Activated T-helper 1 cell treated with anti-CD3 and anti-CD28 coated beads, Interleukin-12 subunit alpha, Interleukin-12 subunit beta, Interleukin-2, Interleukin-4 antibody, amounts not matched to agents 30 ng/mL and 10 ng/mL and 1 ng/mL, durations not matched to agents 14 hours and 24 hours and 36 hours (primary cell): ENCODE measurements at regions not wholly inside any gene's neighbourhood (a gene's known extent, or its start where the extent isn't known, plus 50 kb on each side); places are given as distances from the start of the nearest gene placed in this dataset.

ENCODE experiments used
- DNase-seq: peaks from one replicate; pipeline ENCODE4 v3.0.0; 2021; ENCODE audit warnings: low spot score
- H3K27ac Mint-ChIP-seq: one replicate; pipeline ENCODE4 v1.8.0; 2021; ENCODE audit warnings: mild to moderate bottlenecking, mixed read lengths
- H3K27me3 Mint-ChIP-seq: one replicate; pipeline ENCODE4 v1.8.0; 2022; ENCODE audit warnings: mild to moderate bottlenecking, moderate library complexity, mixed read lengths; ENCODE audit not compliant: insufficient read depth
- H3K36me3 Mint-ChIP-seq: one replicate; pipeline ENCODE4 v1.8.0; 2021; ENCODE audit warnings: low read depth, mixed read lengths
- H3K4me1 Mint-ChIP-seq: one replicate; pipeline ENCODE4 v1.8.0; 2021; ENCODE audit warnings: low read depth, mixed read lengths
- H3K4me3 Mint-ChIP-seq: one replicate; pipeline ENCODE4 v1.8.0; 2021; ENCODE audit warnings: mild to moderate bottlenecking, moderate library complexity, mixed read lengths
- H3K9me3 Mint-ChIP-seq: one replicate; pipeline ENCODE4 v1.8.0; 2021; ENCODE audit warnings: mixed read lengths
- intact Hi-C: fragments of 100-400 bp; cut with micrococcal nuclease; formaldehyde crosslinking; loops from one replicate; pipeline ENCODE4 v1.15.1; 2024

GRCh38 chr21:38983560-38983959, 177.8 kb downstream of the ETS2 start:
- H3K4me1 Mint-ChIP-seq: peaks cover 53% of the 10 kb centered on the region
- peaks cover 10% of the 10 kb centered on the region for H3K27me3 Mint-ChIP-seq
- intact Hi-C loops: loop anchor here (10.0 kb wide), 2 partner anchors 149 to 201 kb away; partner anchors contain the start of gene PSMG1
- H3K36me3 Mint-ChIP-seq: peaks cover 5% of the 10 kb centered on the region
- peaks cover 6% of the 10 kb centered on the region for H3K9me3 Mint-ChIP-seq
- H3K27ac Mint-ChIP-seq: peak overlapping the region; percentile 40
- H3K4me3 Mint-ChIP-seq: no peak overlapping the region
- no peak for DNase-seq

GRCh38 chr21:38982804-38983203, 177.1 kb downstream of the ETS2 start:
- H3K4me1 Mint-ChIP-seq: peaks cover 53% of the 10 kb centered on the region

GRCh38 chr21:38982096-38982495, 176.4 kb downstream of the ETS2 start:
- Mint-ChIP-seq H3K4me3 (no peak overlapping the region), H3K9me3 (peaks cover 6% of the 10 kb centered on the region), H3K27me3 (peaks cover 4% of the 10 kb centered on the region), H3K4me1 (peaks cover 54% of the 10 kb centered on the region), H3K27ac (no peak overlapping the region), H3K36me3 (peaks cover 5% of the 10 kb centered on the region)
- DNase-seq: no peak
- intact Hi-C loops: loop anchor here (10.0 kb wide), 2 partner anchors 147 to 203 kb away; partner anchors contain the start of gene PSMG1

More at GRCh38 chr21:38982804-38983203, 177.1 kb downstream of the ETS2 start:
- H3K27me3 Mint-ChIP-seq: peaks cover 4% of the 10 kb centered on the region
- DNase-seq: no peak
- intact Hi-C loops: loop anchor here (10.0 kb wide), 2 partner anchors 148 to 202 kb away; partner anchors contain the start of gene PSMG1
- no peak overlapping the region for H3K4me3 Mint-ChIP-seq
- H3K27ac Mint-ChIP-seq: no peak overlapping the region
- H3K36me3 Mint-ChIP-seq: peaks cover 5% of the 10 kb centered on the region
- H3K9me3 Mint-ChIP-seq: peaks cover 6% of the 10 kb centered on the region

GRCh38 chr21:38980416-38981313, 174.9 kb downstream of the ETS2 start:
- H3K4me1 Mint-ChIP-seq: peaks cover 54% of the 10 kb centered on the region
- peaks cover 6% of the 10 kb centered on the region for H3K9me3 Mint-ChIP-seq
- H3K27ac Mint-ChIP-seq: no peak overlapping the region
- no peak overlapping the region for H3K4me3 Mint-ChIP-seq
- intact Hi-C loops: loop anchor here (10.0 kb wide), 2 partner anchors 146 to 204 kb away; partner anchors contain the start of gene PSMG1
- DNase-seq: no peak
- H3K27me3 Mint-ChIP-seq: peaks cover 4% of the 10 kb centered on the region
- peaks cover 3% of the 10 kb centered on the region for H3K36me3 Mint-ChIP-seq

GRCh38 chr21:38979271-38980121, 173.8 kb downstream of the ETS2 start:
- Mint-ChIP-seq H3K4me1 (peaks cover 43% of the 10 kb centered on the region), H3K36me3 (peaks cover 3% of the 10 kb centered on the region), H3K9me3 (peaks cover 6% of the 10 kb centered on the region), H3K27ac (peak overlapping the region; percentile 55), H3K27me3 (peaks cover 4% of the 10 kb centered on the region), H3K4me3 (no peak overlapping the region)
- intact Hi-C loops: loop anchor here (1.0 to 10.0 kb wide), 4 partner anchors 20 to 205 kb away; partner anchors contain the start of gene PSMG1
- DNase-seq: no peak

- intact Hi-C loops: no loop called here
- H3K27me3 Mint-ChIP-seq: peaks cover 4% of the 10 kb centered on the region
- H3K9me3 Mint-ChIP-seq: no peaks in the 10 kb centered on the region
- peaks cover 32% of the 10 kb centered on the region for H3K4me1 Mint-ChIP-seq
- no peak overlapping the region for H3K4me3 Mint-ChIP-seq
- no peak overlapping the region for H3K27ac Mint-ChIP-seq
- H3K36me3 Mint-ChIP-seq: peaks cover 3% of the 10 kb centered on the region
- DNase-seq: no peak
Measured at GRCh38 chr21:38976900-38977299, 171.2 kb downstream of the ETS2 start.

GRCh38 chr21:38973552-38973951, 167.8 kb downstream of the ETS2 start:
- intact Hi-C loops: no loop called here
- H3K9me3 Mint-ChIP-seq: no peaks in the 10 kb centered on the region
- H3K4me3 Mint-ChIP-seq: no peak overlapping the region
- H3K36me3 Mint-ChIP-seq: no peaks in the 10 kb centered on the region
- H3K27ac Mint-ChIP-seq: no peak overlapping the region
- no peaks in the 10 kb centered on the region for H3K27me3 Mint-ChIP-seq
- DNase-seq: no peak
- peaks cover 12% of the 10 kb centered on the region for H3K4me1 Mint-ChIP-seq

- no peaks in the 10 kb centered on the region for H3K36me3 Mint-ChIP-seq
- H3K27me3 Mint-ChIP-seq: no peaks in the 10 kb centered on the region
- intact Hi-C loops: no loop called here
- H3K4me1 Mint-ChIP-seq: peaks cover 11% of the 10 kb centered on the region
- no peak for DNase-seq
- no peak overlapping the region for H3K27ac Mint-ChIP-seq
- no peaks in the 10 kb centered on the region for H3K9me3 Mint-ChIP-seq
- no peak overlapping the region for H3K4me3 Mint-ChIP-seq
Measured at GRCh38 chr21:38972078-38972477, 166.3 kb downstream of the ETS2 start.

GRCh38 chr21:38970765-38971164, 165.0 kb downstream of the ETS2 start:
- Mint-ChIP-seq H3K4me1 (peaks cover 5% of the 10 kb centered on the region), H3K27me3 (no peaks in the 10 kb centered on the region), H3K36me3 (no peaks in the 10 kb centered on the region), H3K4me3 (no peak overlapping the region), H3K27ac (no peak overlapping the region), H3K9me3 (no peaks in the 10 kb centered on the region)
- no peak for DNase-seq
- intact Hi-C loops: no loop called here

GRCh38 chr21:38968887-38969543, 163.3 kb downstream of the ETS2 start:
- DNase-seq: no peak
- Mint-ChIP-seq H3K36me3 (no peaks in the 10 kb centered on the region), H3K27me3 (no peaks in the 10 kb centered on the region), H3K9me3 (peaks cover 4% of the 10 kb centered on the region), H3K27ac (no peak overlapping the region), H3K4me1 (peaks cover 5% of the 10 kb centered on the region), H3K4me3 (no peak overlapping the region)
- intact Hi-C loops: no loop called here

- no peak for DNase-seq
- intact Hi-C loops: no loop called here
- Mint-ChIP-seq H3K9me3 (peaks cover 15% of the 10 kb centered on the region), H3K27me3 (no peaks in the 10 kb centered on the region), H3K36me3 (peaks cover 6% of the 10 kb centered on the region), H3K4me3 (no peak overlapping the region), H3K4me1 (peaks cover under 1% of the 10 kb centered on the region), H3K27ac (no peak overlapping the region)
Measured at GRCh38 chr21:38965910-38966504, 160.3 kb downstream of the ETS2 start.

GRCh38 chr21:38965241-38965640, 159.5 kb downstream of the ETS2 start:
- intact Hi-C loops: no loop called here
- Mint-ChIP-seq H3K36me3 (peaks cover 7% of the 10 kb centered on the region), H3K9me3 (peaks cover 18% of the 10 kb centered on the region), H3K27ac (no peak overlapping the region), H3K4me1 (no peaks in the 10 kb centered on the region), H3K4me3 (no peak overlapping the region), H3K27me3 (no peaks in the 10 kb centered on the region)
- DNase-seq: no peak
